K562 (cell line): ENCODE measurements at regions not wholly inside any gene's neighbourhood (a gene's known extent, or its start where the extent isn't known, plus 50 kb on each side); places are given as distances from the start of the nearest gene placed in this dataset.

Experiments used
- CREB1 ChIP-seq, 2 experiments: sonication (generic) in 1 of 2; formaldehyde crosslinking in 1 of 2; IDR thresholded peaks; 2 replicates each; pipeline versions ENCODE4 v1.6.1 to v1.8.0; 2012 to 2022; ENCODE audit warnings: inconsistent platforms in 1 of 2, mild to moderate bottlenecking in 1 of 2, missing genetic modification reagents in 1 of 2, moderate library complexity in 1 of 2
- CTCF ChIP-seq, 3 experiments: IDR thresholded peaks in 2 of 3; conservative IDR thresholded peaks in 1 of 3; 2 replicates each; pipeline ENCODE4 v1.5.1; 2011 to 2012; ENCODE audit warnings: low read length in 3 of 3, mild to moderate bottlenecking in 3 of 3, control low read depth in 2 of 3, improper control_type of control experiment in 1 of 3, inconsistent platforms in 1 of 3, low read depth in 1 of 3, mixed read lengths in 1 of 3, moderate library complexity in 1 of 3; ENCODE audit not compliant: insufficient read depth in 2 of 3
- MEIS2 ChIP-seq: fragments of 450-650 bp; IDR thresholded peaks from 2 replicates; pipeline ENCODE4 v1.6.1; 2014; ENCODE audit warnings: mild to moderate bottlenecking; ENCODE audit not compliant: partially characterized antibody
- ZBTB7A ChIP-seq: IDR thresholded peaks from 2 replicates; pipeline ENCODE4 v1.6.1; 2011; ENCODE audit warnings: low read depth, mild to moderate bottlenecking, low read length, moderate library complexity, borderline replicate concordance; ENCODE audit not compliant: control insufficient read depth

GRCh38 chr18:22701326-22701725, 231.8 kb upstream of the RBBP8 start:
- no peak for TF ChIP-seq CTCF (IDR thresholded peaks at IDR 0.05 in 2 of 3, conservative IDR thresholded peaks at IDR 0.05 in 1 of 3; ENCODE audit: insufficient read depth in 2 of 3, low read depth in 1 of 3, low read length in 3 of 3)
- no peak for TF ChIP-seq CREB1 (IDR thresholded peaks at IDR 0.05)
- no peak for TF ChIP-seq CREB1 (CRISPR knock-in tag; IDR thresholded peaks at IDR 0.05)
- no peak for TF ChIP-seq MEIS2
- no peak for TF ChIP-seq ZBTB7A
